ENCODE measurements at regions not wholly inside any gene's neighbourhood (a gene's known extent, or its start where the extent isn't known, plus 50 kb on each side); places are given as distances from the start of the nearest gene placed in this dataset.

GRCh38 chr6:27662769-27663168 lies 189.9 kb upstream of the ZNF184 start:
- TF ChIP-seq POLR2A (IDR thresholded peaks at IDR 0.05), result no peak
- TF ChIP-seq CTCF (IDR thresholded peaks at IDR 0.05), result no peak

Measured in uterus (tissue), 2 donors.